Skin epidermis (tissue), 12 donors: ENCODE measurements at regions not wholly inside any gene's neighbourhood (a gene's known extent, or its start where the extent isn't known, plus 50 kb on each side); places are given as distances from the start of the nearest gene placed in this dataset.
"Not testable (repeated sequence)": the region's sequence is repeated elsewhere in the genome, so short reads cannot be mapped to it uniquely, and the experiment has no call there.

Experiments
- H3K27ac ChIP-seq, 21 experiments: fragments of 200-600 bp; sonication (generic) in 11 of 21; one replicate each; pipeline ENCODE4 v1.5.0; 2020; ENCODE audit warnings: mild to moderate bottlenecking in 3 of 21, inconsistent platforms in 2 of 21, moderate library complexity in 2 of 21
- H3K4me3 ChIP-seq, 7 experiments: fragments of 200-600 bp; sonication (generic) in 2 of 7; one replicate each; pipeline ENCODE4 v1.5.0; 2020; ENCODE audit warnings: inconsistent platforms in 2 of 7, mild to moderate bottlenecking in 2 of 7, moderate library complexity in 1 of 7

DNA sequence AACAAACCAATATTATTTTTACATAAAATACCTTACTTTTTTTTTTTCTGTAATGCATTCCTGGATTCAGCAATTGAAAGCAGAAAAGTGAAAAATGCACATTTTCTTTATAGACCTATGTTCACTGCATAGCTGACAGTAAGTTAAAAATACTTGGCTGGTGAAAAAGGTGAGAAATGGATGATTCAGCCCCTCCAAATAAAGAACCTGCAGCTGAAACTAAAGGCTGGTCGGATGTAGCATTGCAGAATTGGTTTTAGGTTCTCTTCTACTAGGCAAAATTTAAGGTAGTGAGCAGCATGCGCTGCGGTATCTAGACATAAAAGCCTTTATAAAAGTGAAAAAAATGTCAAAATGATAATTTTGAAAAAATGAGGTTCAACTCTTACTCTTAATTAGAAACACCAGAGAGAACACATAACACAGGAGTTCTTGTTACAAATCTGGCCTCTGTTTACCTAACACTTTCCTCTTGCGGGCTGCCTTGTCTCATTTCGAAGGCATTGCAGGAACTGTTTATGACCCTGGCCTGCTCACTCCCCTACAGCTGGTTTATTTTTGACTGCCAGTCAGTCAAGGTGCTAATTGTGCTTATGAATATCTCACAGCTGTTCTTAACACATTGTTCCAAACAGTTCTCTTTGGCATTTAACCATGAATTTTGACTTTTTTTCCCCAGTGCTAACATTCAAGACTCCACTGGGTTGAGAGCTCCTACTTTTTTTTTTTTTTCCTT, 455.4 kb upstream of the TBL1XR1 start:
- H3K27ac ChIP-seq = peak overlapping the region in 1 of 21 experiments; percentile 39
- H3K4me3 ChIP-seq = no peak overlapping the region

DNA sequence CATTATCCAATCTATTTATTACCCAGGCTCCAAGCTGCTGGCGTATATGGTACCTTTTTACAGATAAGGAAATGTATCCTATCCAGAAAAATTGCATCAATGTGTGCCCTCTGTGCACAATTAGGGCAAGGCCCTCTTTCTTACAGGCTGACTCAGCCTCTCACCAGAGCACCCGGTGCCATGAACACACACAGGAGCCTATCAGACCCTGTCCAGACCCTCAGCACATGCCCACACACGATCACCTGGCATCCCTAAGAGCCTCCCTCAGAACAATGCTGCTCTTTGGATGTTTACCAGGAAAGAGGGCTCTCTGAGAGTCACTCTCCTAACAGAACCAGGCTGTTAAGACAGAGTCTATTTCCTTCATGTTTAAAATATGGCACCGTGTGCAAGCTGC, 460.0 kb upstream of the TBL1XR1 start:
- Histone ChIP-seq H3K4me3 (no peak overlapping the region), H3K27ac (peak overlapping the region in 5 of 21 experiments; percentile 8 to 58 (median 25))

- Histone ChIP-seq H3K4me3 (no peak overlapping the region), H3K27ac (peak overlapping the region in 4 of 21 experiments; percentile 25 to 58 (median 36))
Measured at GRCh38 chr3:177658354-177658753, 461.1 kb upstream of the TBL1XR1 start.

DNA sequence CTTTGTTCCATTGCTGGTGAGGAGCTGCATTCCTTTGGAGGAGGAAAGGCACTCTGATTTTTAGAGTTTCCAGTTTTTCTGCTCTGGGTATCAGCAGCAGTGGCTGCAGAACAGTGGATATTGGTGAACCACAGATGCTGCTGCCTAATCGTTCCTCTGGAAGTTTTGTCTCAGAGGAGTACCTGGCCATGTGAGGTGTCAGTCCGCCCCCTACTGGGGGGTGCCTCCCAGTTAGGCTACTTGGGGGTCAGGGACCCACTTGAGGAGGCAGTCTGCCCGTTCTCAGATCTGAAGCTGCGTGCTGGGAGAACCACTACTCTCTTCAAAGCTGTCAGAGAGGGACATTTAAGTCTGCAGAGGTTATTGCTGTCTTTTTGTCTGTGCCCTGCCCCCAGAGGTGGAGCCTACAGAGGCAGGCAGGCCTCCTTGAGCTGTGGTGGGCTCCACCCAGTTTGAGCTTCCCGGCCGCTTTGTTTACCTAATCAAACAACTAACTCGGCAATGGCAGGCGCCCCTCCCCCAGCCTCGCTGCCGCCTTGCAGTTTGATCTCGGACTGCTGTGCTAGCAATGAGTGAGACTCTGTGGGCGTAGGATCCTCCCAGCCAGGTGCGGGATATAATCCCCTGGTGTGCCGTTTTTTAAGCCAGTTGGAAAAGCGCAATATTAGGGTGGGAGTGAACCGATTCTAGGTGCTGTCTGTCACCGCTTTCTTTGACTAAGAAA, 467.3 kb upstream of the TBL1XR1 start:
- H3K4me3 ChIP-seq, H3K27ac ChIP-seq: not testable (repeated sequence)

GRCh38 chr3:177665122-177665808, 468.0 kb upstream of the TBL1XR1 start:
- Histone ChIP-seq H3K27ac (no peak overlapping the region), H3K4me3 (no peak overlapping the region)

- peak overlapping the region in 1 of 21 experiments; percentile 21 for H3K27ac ChIP-seq
Measured at GRCh38 chr3:177672252-177672911, 475.1 kb upstream of the TBL1XR1 start.

GRCh38 chr3:177673112-177673914, 476.0 kb upstream of the TBL1XR1 start:
- Histone ChIP-seq H3K27ac (peak overlapping the region in 3 of 21 experiments; percentile 6 to 21 (median 9)), H3K4me3 (no peak overlapping the region)

More at GRCh38 chr3:177672252-177672911, 475.1 kb upstream of the TBL1XR1 start:
- no peak overlapping the region for H3K4me3 ChIP-seq

- Histone ChIP-seq H3K4me3 (no peak overlapping the region), H3K27ac (no peak overlapping the region)
Measured at GRCh38 chr3:177674186-177674585, 476.9 kb upstream of the TBL1XR1 start.

- Histone ChIP-seq H3K27ac (no peak overlapping the region), H3K4me3 (no peak overlapping the region)
Measured at GRCh38 chr3:177676148-177676547, 478.9 kb upstream of the TBL1XR1 start.

DNA sequence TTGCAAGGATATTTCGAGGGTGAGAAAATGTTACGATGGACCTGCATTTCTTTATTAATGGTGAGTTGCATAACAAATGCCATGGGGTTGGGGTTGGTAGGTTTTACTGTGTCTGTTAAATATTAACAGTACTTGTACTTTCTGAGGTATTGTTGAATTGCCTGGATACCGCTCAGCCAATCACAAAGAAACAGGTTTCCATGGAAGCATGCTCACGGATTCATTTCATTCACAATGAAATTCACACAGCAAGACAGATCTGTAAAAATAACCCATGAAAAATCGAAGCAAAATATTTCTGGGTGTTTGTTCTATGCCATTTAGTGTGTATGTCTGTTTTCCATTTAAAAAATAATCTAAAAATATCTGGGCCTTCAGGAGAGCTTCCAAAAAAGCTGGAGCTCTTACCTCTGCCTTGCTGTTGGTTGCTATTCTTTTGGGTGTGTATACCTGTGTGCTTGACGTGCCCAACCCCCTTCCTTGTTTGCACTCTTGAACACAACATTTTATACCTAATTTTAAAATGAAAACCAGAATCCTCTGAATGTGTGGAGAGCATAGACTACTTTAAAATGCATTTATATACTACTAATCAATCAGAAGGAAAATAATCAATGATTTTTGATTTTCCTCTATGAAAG, 479.8 kb upstream of the TBL1XR1 start:
- H3K4me3 ChIP-seq = no peak overlapping the region
- H3K27ac ChIP-seq = no peak overlapping the region

- H3K27ac ChIP-seq = peak overlapping the region in 6 of 21 experiments; percentile 15 to 66 (median 43)
Measured at GRCh38 chr3:177679568-177680471, 482.5 kb upstream of the TBL1XR1 start.

DNA sequence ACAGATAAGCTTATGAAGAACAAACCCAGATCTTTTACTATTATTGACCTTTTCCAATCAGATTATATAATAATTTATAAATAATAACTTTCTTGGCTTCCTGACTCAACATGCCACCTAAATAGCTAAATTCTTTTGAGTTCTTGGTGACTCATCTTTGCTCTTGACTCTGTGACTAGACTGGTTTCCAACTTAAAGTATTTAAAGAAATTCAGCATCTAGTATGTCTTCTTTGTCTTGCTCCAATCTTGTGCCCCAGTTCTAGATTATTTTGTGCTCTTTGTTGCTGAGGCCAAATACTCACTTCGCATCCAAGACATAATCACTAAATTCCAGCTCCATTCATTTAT, 483.2 kb upstream of the TBL1XR1 start:
- Histone ChIP-seq H3K27ac (peak overlapping the region in 2 of 21 experiments; percentile 15 to 66), H3K4me3 (no peak overlapping the region)

More at GRCh38 chr3:177679568-177680471, 482.5 kb upstream of the TBL1XR1 start:
- H3K4me3 ChIP-seq = no peak overlapping the region

GRCh38 chr3:177681156-177681555, 483.9 kb upstream of the TBL1XR1 start:
- no peak overlapping the region for H3K4me3 ChIP-seq
- peak overlapping the region in 1 of 21 experiments; percentile 44 for H3K27ac ChIP-seq

DNA sequence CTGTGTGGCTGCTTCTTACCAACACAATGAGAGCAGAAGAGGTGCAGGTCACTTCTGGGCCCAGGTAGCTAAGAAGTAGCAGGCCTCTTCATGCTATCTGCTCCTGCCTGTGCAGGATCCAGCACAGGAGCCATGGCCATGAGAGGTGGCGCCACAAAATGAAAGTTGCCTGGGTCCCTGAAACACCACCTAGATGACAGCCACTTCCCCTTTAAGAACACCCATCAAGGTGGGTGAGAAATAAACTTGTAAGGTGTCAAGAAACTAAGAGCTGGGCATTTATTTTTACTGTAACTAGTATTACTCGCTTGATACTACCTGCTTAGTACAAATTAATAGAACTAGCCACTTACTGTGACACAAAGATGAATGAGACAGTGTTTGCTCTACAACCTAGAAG, 484.6 kb upstream of the TBL1XR1 start:
- Histone ChIP-seq H3K4me3 (no peak overlapping the region), H3K27ac (peak overlapping the region in 2 of 21 experiments; percentile 17 to 44)

- H3K27ac ChIP-seq = no peak overlapping the region
- H3K4me3 ChIP-seq = no peak overlapping the region
Measured at GRCh38 chr3:177683586-177683985, 486.3 kb upstream of the TBL1XR1 start.

DNA sequence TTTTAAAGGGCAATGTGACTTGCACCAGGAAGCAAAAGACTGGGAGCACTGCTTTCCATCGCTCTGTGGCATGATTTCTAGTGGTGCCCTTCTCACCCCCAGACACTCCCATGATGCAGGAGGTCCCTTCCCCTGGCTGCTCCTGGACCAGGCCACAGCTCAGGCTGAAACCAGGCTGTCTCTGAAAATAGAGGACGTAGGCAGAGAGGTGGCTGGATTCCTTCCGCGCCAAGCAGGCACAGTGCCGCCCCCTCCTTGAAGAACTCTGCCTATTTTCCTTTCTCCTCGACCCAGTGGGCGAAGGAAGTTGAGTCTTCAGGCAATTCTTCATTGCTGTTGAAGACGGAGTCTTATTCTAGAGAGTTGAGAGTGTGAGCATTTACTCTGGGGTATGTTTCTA, 489.4 kb upstream of the TBL1XR1 start:
- no peak overlapping the region for H3K4me3 ChIP-seq
- no peak overlapping the region for H3K27ac ChIP-seq

DNA sequence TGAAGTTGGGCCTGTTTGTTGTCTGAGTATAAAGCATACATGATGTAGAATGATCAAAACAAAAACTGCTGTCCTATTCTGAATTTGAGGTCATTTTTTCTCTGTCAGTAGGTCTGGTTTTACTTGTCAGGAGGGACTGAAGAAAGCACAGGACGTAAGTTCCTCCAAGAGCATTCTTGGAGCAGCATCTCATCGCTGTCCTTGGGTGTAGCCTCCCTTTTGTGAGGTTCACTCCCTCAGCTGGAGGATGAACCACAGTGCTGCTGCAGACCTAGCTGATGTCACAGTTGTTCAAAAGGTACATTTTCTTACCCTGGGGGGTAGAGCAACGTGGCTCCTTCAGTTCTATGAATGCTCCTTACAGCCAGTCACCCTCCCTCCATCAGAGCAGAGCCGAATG, 490.0 kb upstream of the TBL1XR1 start:
- Histone ChIP-seq H3K4me3 (no peak overlapping the region), H3K27ac (no peak overlapping the region)

GRCh38 chr3:177688152-177688551, 490.9 kb upstream of the TBL1XR1 start:
- Histone ChIP-seq H3K4me3 (no peak overlapping the region), H3K27ac (no peak overlapping the region)
